ENCODE measurements at regions not wholly inside any gene's neighbourhood (a gene's known extent, or its start where the extent isn't known, plus 50 kb on each side); places are given as distances from the start of the nearest gene placed in this dataset.
A peak's percentile ranks its signal among the peaks of the same experiment; 100 is the strongest.

GRCh38 chr19:5204212-5204611, 136.4 kb downstream of the PTPRS start:
- Histone ChIP-seq H4K91ac (ENCODE audit: insufficient read length, low read depth, low read length) (no peak overlapping the region), H2BK15ac (ENCODE audit: low read depth, low read length) (no peak overlapping the region), H3K27ac (ENCODE audit: insufficient read length, low read depth, low read length) (no peak overlapping the region), H3K27me3 (ENCODE audit: insufficient read depth, low read length) (no peaks in the 10 kb centered on the region), H2BK20ac (ENCODE audit: low read depth, low read length, poor library complexity, severe bottlenecking) (no peak overlapping the region), H3K14ac (ENCODE audit: insufficient read depth, low read length) (no peak overlapping the region), H3K79me2 (ENCODE audit: insufficient read depth, low read length) (no peaks in the 10 kb centered on the region), H2AFZ (ENCODE audit: low read length) (no peak overlapping the region), H3K79me1 (ENCODE audit: insufficient read depth, low read depth, low read length, poor library complexity, severe bottlenecking) (no peaks in the 10 kb centered on the region), H3K56ac (ENCODE audit: insufficient read length, low read depth, low read length) (no peak overlapping the region), H4K20me1 (ENCODE audit: control insufficient read depth, insufficient read depth, insufficient read length) (no peaks in the 10 kb centered on the region), H2BK5ac (ENCODE audit: insufficient read length, low read length) (no peak overlapping the region), H3K23me2 (ENCODE audit: insufficient read length, low read depth, low read length, poor library complexity, severe bottlenecking) (no peaks in the 10 kb centered on the region), H3K9me3 (ENCODE audit: control insufficient read depth, low read depth, low read length) (no peaks in the 10 kb centered on the region), H3K4me1 (ENCODE audit: insufficient read depth, low read length) (no peaks in the 10 kb centered on the region), H2BK120ac (ENCODE audit: low read depth, low read length, poor library complexity, severe bottlenecking) (no peak overlapping the region), H2BK12ac (ENCODE audit: insufficient read length, low read depth, low read length) (no peak overlapping the region), H3K9ac (ENCODE audit: extremely low read depth, insufficient read length, low read length) (no peak overlapping the region), H4K8ac (replicated peaks; ENCODE audit: insufficient read length, low read depth, low read length) (no peak overlapping the region), H3K18ac (ENCODE audit: insufficient read length, low read depth, low read length) (no peak overlapping the region), H3T11ph (ENCODE audit: low read length) (no peak overlapping the region), H3K4ac (ENCODE audit: low read depth, low read length) (no peak overlapping the region), H4K5ac (ENCODE audit: insufficient read length, low read depth, low read length) (no peak overlapping the region), H3K4me2 (ENCODE audit: insufficient read depth, insufficient read length, low read length) (no peak overlapping the region), H3K23ac (ENCODE audit: insufficient read length, low read depth, low read length) (no peak overlapping the region), H2AK5ac (ENCODE audit: insufficient read length, low read length) (no peak overlapping the region)
- no peak for DNase-seq
- Mint-ChIP-seq H3K9me3 (peaks cover 19 to 24% of the 10 kb centered on the region in 2 experiments), H3K27me3 (ENCODE audit: low read depth) (no peaks in the 10 kb centered on the region), H3K4me3 (no peak overlapping the region), H3K36me3 (ENCODE audit: insufficient read depth in 1 of 3, low read depth in 3 of 3) (peaks cover 19 to 35% (median 28%) of the 10 kb centered on the region in 3 experiments), H3K27ac (peak overlapping the region in 1 of 3 experiments; percentile 46; a peak in 2 of 7 replicates), H3K4me1 (no peaks in the 10 kb centered on the region)
- no peak for TF ChIP-seq CTCF (conservative IDR thresholded peaks at IDR 0.05)
- no CpG with 5 or more reads among the region's 5 CpGs for WGBS (ENCODE audit: extremely low coverage, insufficient read length, low lambda C conversion rate)
